ENCODE measurements at regions not wholly inside any gene's neighbourhood (a gene's known extent, or its start where the extent isn't known, plus 50 kb on each side); places are given as distances from the start of the nearest gene placed in this dataset.

- TF ChIP-seq, protein P1, sequence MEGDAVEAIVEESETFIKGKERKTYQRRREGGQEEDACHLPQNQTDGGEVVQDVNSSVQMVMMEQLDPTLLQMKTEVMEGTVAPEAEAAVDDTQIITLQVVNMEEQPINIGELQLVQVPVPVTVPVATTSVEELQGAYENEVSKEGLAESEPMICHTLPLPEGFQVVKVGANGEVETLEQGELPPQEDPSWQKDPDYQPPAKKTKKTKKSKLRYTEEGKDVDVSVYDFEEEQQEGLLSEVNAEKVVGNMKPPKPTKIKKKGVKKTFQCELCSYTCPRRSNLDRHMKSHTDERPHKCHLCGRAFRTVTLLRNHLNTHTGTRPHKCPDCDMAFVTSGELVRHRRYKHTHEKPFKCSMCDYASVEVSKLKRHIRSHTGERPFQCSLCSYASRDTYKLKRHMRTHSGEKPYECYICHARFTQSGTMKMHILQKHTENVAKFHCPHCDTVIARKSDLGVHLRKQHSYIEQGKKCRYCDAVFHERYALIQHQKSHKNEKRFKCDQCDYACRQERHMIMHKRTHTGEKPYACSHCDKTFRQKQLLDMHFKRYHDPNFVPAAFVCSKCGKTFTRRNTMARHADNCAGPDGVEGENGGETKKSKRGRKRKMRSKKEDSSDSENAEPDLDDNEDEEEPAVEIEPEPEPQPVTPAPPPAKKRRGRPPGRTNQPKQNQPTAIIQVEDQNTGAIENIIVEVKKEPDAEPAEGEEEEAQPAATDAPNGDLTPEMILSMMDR (conservative IDR thresholded peaks at IDR 0.05; ENCODE audit: low read depth, low read length), result no peak
- no peak for TF ChIP-seq EZH2 (IDR thresholded peaks at IDR 0.05; ENCODE audit: borderline replicate concordance, low read depth, low read length, poor library complexity, severe bottlenecking)
Measured at GRCh38 chr3:194255252-194256039, 95.7 kb downstream of the CPN2 start.

Measured in A673 (cell line).